B cell (primary cell): ENCODE measurements at regions not wholly inside any gene's neighbourhood (a gene's known extent, or its start where the extent isn't known, plus 50 kb on each side); places are given as distances from the start of the nearest gene placed in this dataset.

ENCODE experiments used
- CTCF ChIP-seq: fragments of 200-600 bp; IDR thresholded peaks from one replicate; pipeline ENCODE4 v1.8.0; 2022; ENCODE audit warnings: antibody characterized with exemption, mild to moderate bottlenecking
- EZH2 ChIP-seq: IDR thresholded peaks from 2 replicates; pipeline ENCODE4 v1.6.1; 2012; ENCODE audit warnings: borderline replicate concordance, low read depth, mild to moderate bottlenecking, moderate library complexity, low read length; ENCODE audit not compliant: insufficient read depth, poor library complexity, severe bottlenecking

GRCh38 chr19:30842926-30843325, 470.7 kb downstream of the ZNF536 start:
- TF ChIP-seq CTCF: no peak
- no peak for TF ChIP-seq EZH2
